Stimulated activated CD4-positive, alpha-beta T cell treated with anti-CD3 and anti-CD28 coated beads, Interleukin-4, amount 100 ng/mL, for 1 hour (primary cell): ENCODE measurements at regions not wholly inside any gene's neighbourhood (a gene's known extent, or its start where the extent isn't known, plus 50 kb on each side); places are given as distances from the start of the nearest gene placed in this dataset.
A peak's percentile ranks its signal among the peaks of the same experiment; 100 is the strongest.
"Not testable (repeated sequence)": the region's sequence is repeated elsewhere in the genome, so short reads cannot be mapped to it uniquely, and the experiment has no call there.

ENCODE experiments used
- DNase-seq: peaks from one replicate; pipeline ENCODE4 v3.0.0-alpha.2; 2020

DNA sequence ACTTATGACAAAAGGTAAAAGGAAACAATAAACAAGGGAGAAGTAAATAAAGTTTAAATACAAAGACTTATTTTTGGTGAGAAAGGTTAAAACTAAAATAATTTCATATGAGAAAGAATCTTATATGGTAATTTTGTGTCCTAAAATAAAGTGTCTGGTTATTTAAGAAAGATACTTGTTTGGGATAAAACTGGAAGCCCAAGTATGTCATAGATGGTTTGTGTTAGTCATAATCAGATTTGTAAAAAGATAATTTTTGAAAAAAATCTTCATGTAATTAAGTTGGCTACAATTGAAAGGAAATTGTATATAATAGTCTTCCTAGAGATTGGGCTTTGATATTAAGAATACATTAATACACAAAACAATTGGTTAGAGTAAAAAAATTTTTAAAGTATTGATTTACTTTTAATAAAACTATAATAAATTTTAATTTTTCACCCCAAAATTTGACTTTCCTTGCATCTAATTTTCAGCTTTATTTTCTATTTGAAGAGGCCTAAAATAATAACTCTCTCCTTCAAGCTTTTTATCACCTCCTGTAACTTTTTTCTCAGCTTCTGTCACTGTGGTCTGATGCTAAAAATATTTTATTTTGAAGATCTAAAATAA, 315.6 kb downstream of the SLITRK5 start:
- DNase-seq, result no peak

GRCh38 chr13:87998081-87998480, 326.9 kb downstream of the SLITRK5 start:
- no peak for DNase-seq

DNA sequence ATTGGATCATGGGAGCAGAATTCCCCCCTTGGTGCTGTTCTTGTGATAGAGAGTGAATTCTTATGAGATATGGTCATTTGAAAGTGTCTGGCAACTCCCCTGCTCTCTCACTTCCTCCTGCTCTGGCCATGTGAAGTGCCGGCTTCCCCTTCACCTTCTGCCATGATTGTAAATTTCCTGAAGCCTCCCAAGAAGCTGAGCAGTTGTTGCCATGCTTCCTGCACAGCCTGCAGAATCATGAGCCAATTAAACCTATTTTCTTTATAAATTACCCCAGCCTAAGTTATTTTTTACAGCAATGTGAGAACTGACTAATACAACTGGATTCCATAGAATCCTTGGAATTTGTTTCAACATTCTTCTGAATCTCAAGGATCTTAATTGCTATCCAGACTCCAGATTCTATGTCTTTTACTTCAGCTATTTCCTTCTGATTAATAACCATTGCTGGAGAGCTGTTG, 328.1 kb downstream of the SLITRK5 start:
- no peak for DNase-seq

- no peak for DNase-seq
Observed at GRCh38 chr13:87999788-88000187, 328.6 kb downstream of the SLITRK5 start.

- no peak for DNase-seq
Observed at GRCh38 chr13:88000239-88000638, 329.1 kb downstream of the SLITRK5 start.

GRCh38 chr13:88000787-88001186, 329.6 kb downstream of the SLITRK5 start:
- DNase-seq, result no peak

DNA sequence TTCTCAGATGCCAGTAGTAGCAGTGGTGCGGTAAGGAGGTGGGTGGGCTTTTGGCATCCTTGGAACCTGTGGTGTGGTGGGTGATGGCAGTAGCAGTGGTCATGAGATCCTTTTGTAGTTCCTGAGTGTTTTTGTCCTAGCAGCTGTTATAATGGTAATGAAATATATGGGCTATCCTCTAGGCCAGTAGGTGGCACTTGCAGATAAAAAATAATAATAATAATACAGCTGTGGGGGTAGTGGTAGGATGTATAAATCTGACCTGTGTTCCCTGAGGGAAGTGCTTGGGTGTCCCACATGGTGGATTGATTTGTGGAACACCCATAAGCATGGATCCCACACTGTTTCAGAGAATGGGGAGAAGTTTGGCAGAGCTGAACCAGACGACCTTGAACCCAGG, 334.0 kb downstream of the SLITRK5 start:
- DNase-seq, result no peak

GRCh38 chr13:88014527-88014926, 343.4 kb downstream of the SLITRK5 start:
- DNase-seq, result no peak

- DNase-seq, result no peak
Observed at GRCh38 chr13:88022431-88023208, 351.4 kb downstream of the SLITRK5 start.

- DNase-seq, result no peak
Observed at GRCh38 chr13:88026241-88026640, 355.1 kb downstream of the SLITRK5 start.

DNA sequence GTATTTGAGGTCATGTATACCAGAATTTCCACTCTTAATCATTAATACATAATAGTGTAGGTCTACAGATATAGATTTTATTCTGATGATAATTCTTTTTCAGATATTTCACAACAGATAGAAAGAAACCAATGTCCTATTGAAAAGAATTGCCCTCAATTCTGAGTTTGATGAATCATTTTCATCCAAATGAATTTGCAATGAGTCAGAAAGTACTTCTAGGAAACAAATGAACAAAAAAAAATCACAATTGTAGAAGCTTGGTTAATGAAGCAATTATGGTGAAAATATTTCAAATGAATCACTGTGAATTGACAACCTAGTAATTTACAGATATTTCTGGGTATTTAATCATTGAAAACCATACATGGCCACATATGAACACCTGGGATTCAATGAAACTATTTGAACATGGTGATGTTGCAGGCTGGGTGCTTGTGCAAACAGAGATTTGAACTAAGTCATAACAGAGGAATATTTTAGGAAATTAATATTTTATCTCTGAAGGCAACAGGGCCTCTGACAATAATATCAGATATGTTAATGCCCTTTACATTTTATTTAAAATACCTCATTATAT, 360.9 kb downstream of the SLITRK5 start:
- no peak for DNase-seq

DNA sequence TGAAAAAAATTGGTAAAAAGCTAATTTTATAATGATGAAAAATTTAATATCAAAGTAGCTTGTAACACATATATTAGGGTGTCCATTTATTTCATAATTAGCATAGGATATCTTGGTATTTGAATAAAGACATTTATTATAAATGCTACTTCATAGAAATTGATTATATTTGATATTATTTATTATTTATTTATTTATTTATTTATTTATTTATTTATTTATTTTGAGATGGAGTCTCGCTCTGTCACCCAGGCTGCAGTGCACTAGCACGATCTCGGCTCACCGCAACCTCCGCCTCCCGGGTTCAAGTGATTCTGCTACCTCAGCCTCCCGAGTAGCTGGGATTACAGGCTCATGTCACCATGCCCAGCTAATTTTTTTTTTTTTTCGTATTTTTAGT, 365.0 kb downstream of the SLITRK5 start:
- not testable (repeated sequence) for DNase-seq

DNA sequence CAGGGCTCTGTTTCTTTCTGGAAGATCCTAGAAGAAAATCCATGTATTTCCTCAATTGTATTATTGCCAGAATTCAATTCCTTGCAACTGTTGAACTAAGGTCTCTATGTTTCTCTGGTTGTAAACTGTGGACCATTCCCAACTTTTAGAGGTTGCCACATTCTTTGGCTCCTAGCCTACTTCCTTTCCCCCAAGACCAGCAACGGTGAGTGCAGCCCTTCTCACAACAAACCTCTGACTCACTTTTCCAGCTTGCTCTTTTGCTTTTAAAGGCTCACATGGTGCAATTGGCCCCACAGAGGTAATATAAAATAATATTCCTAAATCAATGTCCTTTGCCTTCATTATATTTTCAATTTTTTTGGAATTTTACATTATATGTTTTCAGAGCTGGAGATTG, 371.3 kb downstream of the SLITRK5 start:
- DNase-seq, result no peak

GRCh38 chr13:88051746-88052482, 380.7 kb downstream of the SLITRK5 start:
- DNase-seq, result no peak

GRCh38 chr13:88063741-88064140, 392.6 kb downstream of the SLITRK5 start:
- DNase-seq, result no peak

DNA sequence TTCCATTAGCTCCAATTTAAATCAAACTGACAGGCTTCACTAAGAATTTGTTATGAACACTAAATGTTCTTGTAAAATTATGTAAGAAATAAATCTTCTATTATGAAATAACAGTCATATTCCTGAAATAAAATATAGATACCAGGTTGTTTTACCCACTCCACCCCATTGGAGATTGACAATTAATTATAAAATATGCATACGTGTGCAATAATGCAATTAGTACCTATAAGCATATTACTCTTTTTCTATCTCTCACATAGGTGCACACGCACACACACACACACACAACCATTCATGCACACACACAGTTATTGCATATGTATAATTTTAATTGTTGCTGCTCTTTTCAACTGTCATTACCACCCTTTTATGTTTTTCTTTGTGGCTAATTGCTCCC, 395.7 kb downstream of the SLITRK5 start:
- no peak for DNase-seq

DNA sequence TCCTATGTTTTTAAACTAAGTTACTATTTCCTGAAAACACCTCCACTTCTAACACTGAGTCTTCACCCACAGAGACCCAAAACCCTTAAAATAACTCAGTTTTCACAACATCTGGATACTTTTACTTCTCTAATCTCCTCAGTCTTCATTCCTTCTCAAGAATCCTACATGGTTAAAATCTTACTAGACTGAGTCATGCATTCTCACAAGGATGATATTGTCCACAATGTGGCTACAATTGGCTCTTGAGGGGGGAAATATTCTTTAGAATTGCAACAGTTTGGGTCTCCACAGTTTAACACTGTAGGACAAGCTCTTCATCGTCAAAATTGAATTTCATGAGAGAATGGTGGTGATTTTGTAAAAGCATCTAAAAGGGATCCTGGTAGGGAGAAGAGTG, 397.1 kb downstream of the SLITRK5 start:
- DNase-seq, result no peak

- DNase-seq, result peak; percentile 1
Observed at GRCh38 chr13:88068975-88069374, 397.8 kb downstream of the SLITRK5 start.

GRCh38 chr13:88071371-88071770, 400.2 kb downstream of the SLITRK5 start:
- no peak for DNase-seq

- no peak for DNase-seq
Observed at GRCh38 chr13:88074794-88075510, 403.8 kb downstream of the SLITRK5 start.

- no peak for DNase-seq
Observed at GRCh38 chr13:88085036-88085435, 413.9 kb downstream of the SLITRK5 start.

GRCh38 chr13:88086577-88086976, 415.4 kb downstream of the SLITRK5 start:
- no peak for DNase-seq

DNA sequence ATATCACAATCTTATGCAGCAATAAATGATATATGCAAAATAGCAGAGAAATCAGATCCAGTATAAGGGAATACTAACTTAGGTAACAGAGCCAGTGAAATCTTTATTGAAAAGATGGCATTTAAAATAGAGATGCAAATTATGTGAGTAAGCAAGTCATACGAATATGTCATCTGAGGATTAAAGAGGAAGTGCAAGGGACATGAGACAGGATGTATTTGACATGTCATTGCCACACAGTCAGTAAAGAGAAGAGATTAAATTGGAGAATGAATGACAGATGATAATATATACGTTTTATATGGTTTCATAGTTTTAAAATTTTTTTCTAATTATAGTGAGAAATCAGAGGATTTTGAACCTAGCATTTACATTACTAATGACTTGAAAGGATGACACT, 426.4 kb downstream of the SLITRK5 start:
- DNase-seq, result no peak
